ENCODE measurements at regions not wholly inside any gene's neighbourhood (a gene's known extent, or its start where the extent isn't known, plus 50 kb on each side); places are given as distances from the start of the nearest gene placed in this dataset.

GRCh38 chr2:120869036-120869729 is 133.5 kb downstream of the GLI2 start:
- H3K4me3 Mint-ChIP-seq = no peak overlapping the region
- peaks cover 52% of the 10 kb centered on the region for H3K27me3 Mint-ChIP-seq
- no peaks in the 10 kb centered on the region for H3K4me1 Mint-ChIP-seq
- peaks cover 1% of the 10 kb centered on the region for H3K36me3 Mint-ChIP-seq (ENCODE audit: insufficient read depth)
- DNase-seq (ENCODE audit: low spot score in 2 of 2) = no peak
- H3K27ac Mint-ChIP-seq (ENCODE audit: low read depth) = no peak overlapping the region
- no peaks in the 10 kb centered on the region for H3K9me3 Mint-ChIP-seq
- ATAC-seq (replicated peaks; ENCODE audit: extremely low read depth, poor library complexity, severe bottlenecking) = no peak

DNA sequence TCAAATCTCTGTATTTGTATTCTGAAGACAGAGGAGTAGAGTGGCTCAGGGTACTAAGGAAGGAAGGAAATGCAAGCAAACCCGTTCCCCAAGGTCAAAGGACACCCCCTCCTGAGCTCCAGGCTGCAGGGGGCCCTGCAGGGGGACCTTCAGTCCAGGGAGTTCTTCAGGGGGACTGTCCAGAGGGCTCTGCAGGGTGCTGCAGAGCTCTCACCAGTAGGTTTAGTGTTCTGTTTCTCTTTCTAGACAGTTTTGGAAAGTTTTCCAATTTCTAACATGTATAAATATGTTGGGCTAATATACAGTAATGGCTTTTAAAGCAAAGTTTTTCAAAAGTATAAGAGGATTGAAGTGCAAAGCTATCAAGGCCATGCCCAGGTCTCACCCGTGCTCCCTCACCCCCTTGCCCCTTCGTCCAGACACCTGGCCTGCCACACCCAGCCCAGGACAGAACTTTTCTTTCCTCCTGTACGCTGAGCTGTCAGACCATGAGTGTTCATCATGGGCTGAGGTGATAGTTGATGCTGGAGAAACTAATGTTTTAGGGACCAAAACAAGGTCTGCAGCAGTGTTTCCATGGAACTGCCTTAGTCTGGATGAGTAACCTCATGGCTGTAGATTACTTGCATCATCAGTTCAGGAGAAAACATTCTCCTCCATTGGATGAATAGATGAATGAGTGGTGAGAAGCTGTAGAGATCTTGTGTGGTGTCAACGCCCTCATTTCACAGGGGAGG is 134.2 kb downstream of the GLI2 start:
- no peaks in the 10 kb centered on the region for H3K4me1 Mint-ChIP-seq
- H3K27ac Mint-ChIP-seq (ENCODE audit: low read depth) = no peak overlapping the region
- H3K27me3 Mint-ChIP-seq = peaks cover 54% of the 10 kb centered on the region
- peaks cover 1% of the 10 kb centered on the region for H3K36me3 Mint-ChIP-seq (ENCODE audit: insufficient read depth)
- no peak for ATAC-seq (replicated peaks; ENCODE audit: extremely low read depth, poor library complexity, severe bottlenecking)
- no peaks in the 10 kb centered on the region for H3K9me3 Mint-ChIP-seq
- H3K4me3 Mint-ChIP-seq = no peak overlapping the region
- no peak for DNase-seq (ENCODE audit: low spot score in 2 of 2)

- ATAC-seq (replicated peaks; ENCODE audit: extremely low read depth, poor library complexity, severe bottlenecking) (no peak), DNase-seq (ENCODE audit: low spot score in 2 of 2) (no peak)
- Mint-ChIP-seq H3K4me3 (no peak overlapping the region), H3K27me3 (peaks cover 60% of the 10 kb centered on the region), H3K9me3 (no peaks in the 10 kb centered on the region), H3K27ac (ENCODE audit: low read depth) (no peak overlapping the region), H3K36me3 (ENCODE audit: insufficient read depth) (peaks cover 1% of the 10 kb centered on the region), H3K4me1 (no peaks in the 10 kb centered on the region)
Observed at GRCh38 chr2:120870467-120870788, 134.8 kb downstream of the GLI2 start.

DNA sequence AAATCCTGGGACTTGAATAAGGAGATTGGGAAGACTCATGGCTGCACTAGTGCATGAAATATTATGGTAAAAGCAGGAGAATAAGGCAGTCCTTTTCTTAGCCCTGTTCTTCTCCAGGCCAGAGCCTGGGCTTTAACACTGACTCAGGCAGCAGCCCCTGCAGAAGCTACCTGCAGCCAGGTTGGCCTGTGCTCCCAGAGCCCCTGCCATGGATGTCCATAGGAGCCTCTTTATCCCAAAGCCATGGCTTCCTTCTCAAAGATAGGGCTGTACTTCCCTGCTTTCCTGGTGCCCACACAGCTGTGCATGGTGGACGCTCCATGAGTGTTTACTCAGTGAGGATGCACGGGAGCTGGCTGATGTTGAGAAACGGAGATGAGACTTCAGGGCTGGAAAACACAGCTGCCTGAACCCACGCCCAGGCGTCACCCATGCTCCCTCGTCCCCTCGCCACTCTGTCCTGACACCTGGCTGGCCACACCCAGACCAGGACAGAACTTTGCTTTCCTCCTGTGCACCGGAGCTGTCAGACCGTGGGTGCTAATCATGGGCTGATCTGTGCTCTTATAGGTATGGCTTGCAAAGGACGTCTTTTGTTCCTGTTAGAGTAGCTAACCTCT is 135.5 kb downstream of the GLI2 start:
- ATAC-seq (replicated peaks; ENCODE audit: extremely low read depth, poor library complexity, severe bottlenecking) = no peak
- H3K4me1 Mint-ChIP-seq = no peaks in the 10 kb centered on the region

DNA sequence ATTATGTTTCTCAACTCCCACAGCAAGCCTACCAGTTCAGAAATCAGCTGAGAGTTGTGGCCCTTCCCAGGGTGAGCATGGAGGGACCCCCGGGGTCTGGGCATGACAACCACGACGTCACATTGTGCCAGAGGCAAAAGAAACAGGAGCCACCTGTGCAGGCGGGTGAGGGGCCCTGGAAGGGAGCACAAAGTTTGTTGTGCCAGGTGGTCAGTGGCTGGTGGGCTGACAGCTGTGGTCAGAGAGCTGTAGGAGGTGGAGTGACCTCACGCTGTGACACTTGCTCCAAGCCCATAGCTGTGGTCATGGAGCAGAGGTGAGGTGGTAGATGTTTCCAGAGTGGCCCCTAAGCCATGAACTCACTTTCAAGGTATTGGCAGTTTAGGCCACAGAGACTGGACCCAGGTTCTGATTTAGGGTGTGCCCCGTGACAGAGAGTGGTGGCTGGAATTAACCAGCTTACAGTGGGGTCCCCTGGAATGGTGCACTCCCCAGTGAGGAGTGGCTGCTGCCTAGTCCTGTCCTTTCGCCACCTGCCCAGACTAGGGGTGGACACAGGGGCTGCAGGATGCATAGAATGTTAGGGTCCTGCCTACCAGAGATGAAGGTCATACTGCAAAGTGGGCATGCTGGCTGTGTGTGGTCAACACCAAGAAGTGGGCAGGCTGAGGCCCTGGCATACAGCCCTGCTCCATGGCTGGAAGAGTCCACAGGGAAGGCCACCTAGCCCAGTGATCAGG is 136.4 kb downstream of the GLI2 start:
- H3K27ac Mint-ChIP-seq (ENCODE audit: low read depth) = no peak overlapping the region
- H3K36me3 Mint-ChIP-seq (ENCODE audit: insufficient read depth) = no peaks in the 10 kb centered on the region
- peaks cover 57% of the 10 kb centered on the region for H3K27me3 Mint-ChIP-seq
- no peak overlapping the region for H3K4me3 Mint-ChIP-seq
- DNase-seq (ENCODE audit: low spot score in 2 of 2) = no peak
- no peak for ATAC-seq (replicated peaks; ENCODE audit: extremely low read depth, poor library complexity, severe bottlenecking)
- H3K4me1 Mint-ChIP-seq = no peaks in the 10 kb centered on the region
- no peaks in the 10 kb centered on the region for H3K9me3 Mint-ChIP-seq

More for the DNA sequence above, 135.5 kb downstream of the GLI2 start:
- Mint-ChIP-seq H3K27ac (ENCODE audit: low read depth) (no peak overlapping the region), H3K4me3 (no peak overlapping the region), H3K27me3 (peaks cover 60% of the 10 kb centered on the region), H3K36me3 (ENCODE audit: insufficient read depth) (peaks cover 1% of the 10 kb centered on the region), H3K9me3 (no peaks in the 10 kb centered on the region)
- no peak for DNase-seq (ENCODE audit: low spot score in 2 of 2)

DNA sequence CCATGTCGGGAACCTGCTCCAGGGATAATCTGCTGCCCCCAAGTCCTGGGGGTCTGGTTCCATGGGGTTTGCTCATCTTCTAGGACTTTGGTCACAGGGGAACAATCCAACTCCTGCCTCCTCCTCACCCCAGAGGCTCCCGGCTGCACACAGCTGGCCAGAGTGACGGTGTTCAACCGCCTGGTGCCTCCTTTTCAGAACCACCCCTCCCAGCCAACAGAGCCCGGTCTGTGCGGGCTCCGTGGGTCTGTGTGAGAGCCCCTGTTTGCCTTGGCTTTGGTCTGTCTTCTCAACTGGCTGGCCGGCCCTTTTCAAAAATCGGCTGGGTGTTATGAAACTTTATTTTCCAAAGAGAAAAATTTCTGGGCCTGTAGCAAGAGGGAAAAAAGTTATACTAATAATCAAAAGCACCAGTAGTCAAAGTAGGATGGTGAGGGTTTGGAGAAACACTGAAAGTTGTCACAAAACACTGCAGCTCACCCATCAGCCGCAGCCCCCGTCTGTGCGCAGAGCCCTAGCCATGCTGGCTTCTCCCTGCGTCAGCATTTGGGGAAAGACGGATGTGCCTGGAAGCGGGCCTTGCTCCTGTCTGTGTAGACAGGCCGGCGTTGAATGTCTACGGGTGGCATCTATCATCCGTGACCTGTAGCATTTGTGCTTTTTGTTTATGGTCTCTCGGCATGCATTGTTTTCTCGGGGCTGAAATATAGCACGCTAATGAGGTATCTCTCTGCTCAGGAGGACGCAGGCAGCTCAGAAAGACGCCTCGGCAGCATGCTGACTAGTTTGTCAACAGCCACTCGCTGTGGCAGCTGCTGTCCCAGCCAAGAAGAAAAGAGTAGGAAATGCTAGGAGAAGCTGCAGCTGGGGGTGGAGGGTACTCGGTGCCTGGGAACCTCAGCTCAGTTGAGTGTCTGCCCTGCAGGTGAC is 138.6 kb downstream of the GLI2 start:
- Mint-ChIP-seq H3K4me1 (no peaks in the 10 kb centered on the region), H3K27me3 (peaks cover 62% of the 10 kb centered on the region), H3K4me3 (no peak overlapping the region), H3K9me3 (no peaks in the 10 kb centered on the region), H3K27ac (ENCODE audit: low read depth) (no peak overlapping the region), H3K36me3 (ENCODE audit: insufficient read depth) (no peaks in the 10 kb centered on the region)
- ATAC-seq (replicated peaks; ENCODE audit: extremely low read depth, poor library complexity, severe bottlenecking) = no peak
- DNase-seq (ENCODE audit: low spot score in 2 of 2) = no peak

DNA sequence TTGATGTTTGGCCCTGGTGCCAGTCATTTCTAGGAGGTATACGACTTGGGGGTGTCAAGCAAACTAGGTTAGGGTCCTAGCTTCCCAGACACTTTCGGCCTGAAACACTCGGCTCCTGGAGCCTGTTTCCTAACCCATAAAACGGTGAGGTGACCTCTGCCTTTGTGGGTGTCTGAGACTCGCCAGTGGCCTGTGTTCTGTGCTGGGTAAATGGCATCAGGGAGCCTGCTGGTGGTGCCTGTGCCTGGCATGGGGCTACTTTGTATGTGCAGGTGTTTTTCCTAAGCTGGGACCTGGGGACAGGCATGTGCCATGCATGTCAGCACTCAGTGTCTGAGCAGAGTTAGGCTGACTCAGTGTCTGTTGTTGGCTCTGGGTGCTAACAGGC is 139.2 kb downstream of the GLI2 start:
- DNase-seq (ENCODE audit: low spot score in 2 of 2) = no peak
- Mint-ChIP-seq H3K27me3 (peaks cover 62% of the 10 kb centered on the region), H3K4me1 (no peaks in the 10 kb centered on the region), H3K27ac (ENCODE audit: low read depth) (no peak overlapping the region), H3K4me3 (no peak overlapping the region), H3K36me3 (ENCODE audit: insufficient read depth) (no peaks in the 10 kb centered on the region), H3K9me3 (no peaks in the 10 kb centered on the region)
- ATAC-seq (replicated peaks; ENCODE audit: extremely low read depth, poor library complexity, severe bottlenecking) = no peak

DNA sequence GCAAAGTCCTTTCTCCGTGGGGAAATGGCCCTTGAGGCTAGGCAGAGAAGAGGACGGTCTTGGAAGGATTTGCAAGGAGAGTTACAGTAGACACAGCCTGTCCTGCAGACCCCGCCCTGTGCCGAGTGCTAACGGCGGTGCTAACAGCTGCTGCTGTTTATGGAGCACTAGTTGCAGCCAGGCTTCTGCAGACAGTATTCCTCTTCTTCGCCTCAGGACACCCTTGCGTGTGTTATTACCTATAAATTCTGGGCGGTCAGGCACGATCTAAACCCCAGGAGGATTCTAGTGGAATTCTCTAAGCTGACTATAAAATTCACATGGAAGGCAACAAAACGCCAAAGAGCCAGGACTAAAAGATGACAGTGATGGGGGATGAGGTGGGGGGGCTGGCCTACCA is 139.8 kb downstream of the GLI2 start:
- H3K4me3 Mint-ChIP-seq = no peak overlapping the region
- no peaks in the 10 kb centered on the region for H3K4me1 Mint-ChIP-seq
- ATAC-seq (replicated peaks; ENCODE audit: extremely low read depth, poor library complexity, severe bottlenecking) = no peak
- H3K27me3 Mint-ChIP-seq = peaks cover 62% of the 10 kb centered on the region
- DNase-seq (ENCODE audit: low spot score in 2 of 2) = no peak
- no peaks in the 10 kb centered on the region for H3K36me3 Mint-ChIP-seq (ENCODE audit: insufficient read depth)
- H3K27ac Mint-ChIP-seq (ENCODE audit: low read depth) = no peak overlapping the region
- no peaks in the 10 kb centered on the region for H3K9me3 Mint-ChIP-seq

DNA sequence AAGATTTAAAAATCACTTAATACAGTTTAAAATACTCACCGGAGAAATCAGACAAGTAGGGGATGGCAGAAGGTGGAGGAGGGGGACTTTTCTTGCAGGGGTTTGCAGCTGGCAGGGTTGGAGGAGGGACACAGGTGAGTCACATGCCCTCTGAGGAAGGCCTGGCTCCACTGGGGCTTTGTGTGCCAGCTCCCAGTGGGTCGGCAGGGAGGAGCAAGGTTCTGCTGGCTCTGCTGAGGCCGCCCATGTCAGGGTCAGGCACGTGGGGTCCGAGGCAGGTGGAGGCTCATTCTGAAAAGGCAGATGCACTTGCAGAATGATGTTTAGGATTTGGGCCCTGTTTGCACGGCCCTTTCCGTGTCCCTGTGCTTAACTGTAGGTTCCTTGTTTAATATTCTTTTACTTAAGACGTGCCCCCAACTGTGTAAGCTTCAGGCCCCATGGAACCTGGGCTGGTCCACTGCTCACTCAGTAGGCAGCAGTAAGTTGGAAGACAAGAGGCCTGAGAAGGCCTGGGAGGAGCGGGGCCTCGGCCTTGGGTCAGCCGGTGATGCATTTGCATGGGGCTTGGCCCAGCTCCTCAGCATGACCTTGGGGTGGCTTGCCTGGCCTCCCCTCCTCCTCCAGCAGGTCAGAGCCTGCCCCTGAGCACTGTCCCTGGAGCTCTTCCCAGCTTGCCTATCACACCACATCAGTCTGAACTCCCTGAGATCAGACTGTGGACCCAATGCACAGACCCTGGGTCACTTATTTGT is 141.0 kb downstream of the GLI2 start:
- Mint-ChIP-seq H3K27ac (ENCODE audit: low read depth) (no peak overlapping the region), H3K4me1 (no peaks in the 10 kb centered on the region), H3K9me3 (no peaks in the 10 kb centered on the region), H3K36me3 (ENCODE audit: insufficient read depth) (no peaks in the 10 kb centered on the region), H3K27me3 (peaks cover 55% of the 10 kb centered on the region), H3K4me3 (no peak overlapping the region)
- DNase-seq (ENCODE audit: low spot score in 2 of 2) = no peak
- no peak for ATAC-seq (replicated peaks; ENCODE audit: extremely low read depth, poor library complexity, severe bottlenecking)

DNA sequence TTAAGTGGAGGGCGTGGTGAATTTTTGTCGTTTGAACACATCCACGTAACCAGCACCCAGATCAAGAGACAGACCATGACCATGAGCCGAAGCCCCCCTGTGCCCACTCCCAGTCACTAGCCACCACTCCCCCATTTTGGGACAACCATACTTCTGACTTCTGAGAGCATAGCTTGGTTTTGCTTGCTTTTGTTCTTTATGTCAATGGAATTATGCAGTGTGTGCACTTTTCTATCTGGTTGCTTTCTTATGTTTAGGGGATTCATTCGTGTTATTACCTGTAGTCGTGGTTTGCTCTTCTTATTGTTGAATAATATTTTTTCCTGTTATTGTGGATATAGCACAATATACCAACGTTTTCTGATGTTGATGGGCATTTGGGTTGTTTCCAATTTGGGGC is 141.7 kb downstream of the GLI2 start:
- ATAC-seq (replicated peaks; ENCODE audit: extremely low read depth, poor library complexity, severe bottlenecking) = no peak
- H3K36me3 Mint-ChIP-seq (ENCODE audit: insufficient read depth) = no peaks in the 10 kb centered on the region
- peaks cover 50% of the 10 kb centered on the region for H3K27me3 Mint-ChIP-seq
- H3K27ac Mint-ChIP-seq (ENCODE audit: low read depth) = no peak overlapping the region
- no peak for DNase-seq (ENCODE audit: low spot score in 2 of 2)
- no peak overlapping the region for H3K4me3 Mint-ChIP-seq
- no peaks in the 10 kb centered on the region for H3K4me1 Mint-ChIP-seq
- no peaks in the 10 kb centered on the region for H3K9me3 Mint-ChIP-seq

DNA sequence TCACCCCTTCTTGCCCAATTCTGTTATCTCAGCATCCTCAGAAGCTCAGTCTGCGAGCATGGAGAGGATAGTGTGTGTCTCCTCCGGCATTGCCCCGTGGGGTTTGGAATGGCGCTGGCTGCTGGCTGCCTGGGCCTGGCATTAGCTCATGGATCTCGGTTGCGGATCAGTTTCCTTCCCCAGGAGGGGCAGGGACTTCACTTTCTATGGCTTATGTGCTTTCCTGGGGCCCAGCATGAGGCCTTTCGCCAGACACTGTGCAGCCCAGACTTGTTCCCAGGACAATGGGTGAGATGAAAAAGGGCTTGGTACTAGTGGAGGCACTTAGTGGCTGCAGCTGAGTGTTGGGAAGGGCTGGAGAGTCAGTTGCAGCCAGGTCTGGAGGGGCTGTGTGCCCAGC is 143.3 kb downstream of the GLI2 start:
- ATAC-seq (replicated peaks; ENCODE audit: extremely low read depth, poor library complexity, severe bottlenecking) = no peak
- peaks cover 50% of the 10 kb centered on the region for H3K27me3 Mint-ChIP-seq
- H3K9me3 Mint-ChIP-seq = no peaks in the 10 kb centered on the region
- no peaks in the 10 kb centered on the region for H3K4me1 Mint-ChIP-seq
- no peak for DNase-seq (ENCODE audit: low spot score in 2 of 2)
- H3K4me3 Mint-ChIP-seq = no peak overlapping the region
- H3K27ac Mint-ChIP-seq (ENCODE audit: low read depth) = no peak overlapping the region
- no peaks in the 10 kb centered on the region for H3K36me3 Mint-ChIP-seq (ENCODE audit: insufficient read depth)

All from central memory CD8-positive, alpha-beta T cell (primary cell).